ENCODE measurements at regions not wholly inside any gene's neighbourhood (a gene's known extent, or its start where the extent isn't known, plus 50 kb on each side); places are given as distances from the start of the nearest gene placed in this dataset.

DNA sequence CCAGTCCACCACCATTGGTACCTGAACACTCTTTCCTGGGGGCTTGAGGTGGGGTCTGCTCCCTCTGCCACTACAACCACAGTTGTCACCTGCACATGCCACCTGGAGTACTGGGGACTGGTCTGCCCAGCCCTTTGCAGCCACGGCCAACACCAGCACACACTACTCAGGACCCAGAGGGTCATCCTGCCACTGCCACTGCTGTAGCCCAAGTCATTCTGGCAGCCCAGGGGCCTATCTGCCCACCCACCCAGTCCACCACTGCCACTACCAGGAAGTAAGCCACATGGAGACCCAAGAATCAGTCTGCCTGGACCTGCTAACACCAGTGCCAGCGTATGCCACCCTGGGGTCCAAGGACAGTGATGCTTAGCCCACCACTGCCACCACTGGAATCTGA is 302.4 kb upstream of the TRPC7 start:
- no peak overlapping the region for H2AFZ ChIP-seq (ENCODE audit: low read depth)
- DNase-seq, result no peak
- 55% methylated on average over 2 of the region's 2 CpGs for WGBS (ENCODE audit: low lambda C conversion rate)
- ChIA-PET CTCF (no interaction called here), POLR2A (no interaction called here)
- H3K9me2 ChIP-seq, result no peaks in the 10 kb centered on the region
- H3F3A ChIP-seq (replicated peaks; ENCODE audit: insufficient read depth), result no peaks in the 10 kb centered on the region
- no peak overlapping the region for H3K4me3 ChIP-seq (ENCODE audit: low read depth in 2 of 2, low read length in 1 of 2)
- H3K4me1 ChIP-seq (ENCODE audit: control insufficient read depth in 1 of 2, insufficient read depth in 2 of 2, low read depth in 1 of 2, low read length in 1 of 2), result no peaks in the 10 kb centered on the region
- H3K4me2 ChIP-seq, result no peak overlapping the region
- no peaks in the 10 kb centered on the region for H3K36me3 ChIP-seq (replicated peaks in 1 of 2; ENCODE audit: control insufficient read depth in 1 of 2, insufficient read depth in 2 of 2, low read length in 1 of 2)
- no peaks in the 10 kb centered on the region for H3K9me3 ChIP-seq
- no peak overlapping the region for H3K9ac ChIP-seq
- TF ChIP-seq EP300 (IDR thresholded peaks at IDR 0.05; ENCODE audit: borderline replicate concordance in 1 of 2, low read depth in 1 of 2, low read length in 1 of 2), result no peak
- TF ChIP-seq, protein P1, sequence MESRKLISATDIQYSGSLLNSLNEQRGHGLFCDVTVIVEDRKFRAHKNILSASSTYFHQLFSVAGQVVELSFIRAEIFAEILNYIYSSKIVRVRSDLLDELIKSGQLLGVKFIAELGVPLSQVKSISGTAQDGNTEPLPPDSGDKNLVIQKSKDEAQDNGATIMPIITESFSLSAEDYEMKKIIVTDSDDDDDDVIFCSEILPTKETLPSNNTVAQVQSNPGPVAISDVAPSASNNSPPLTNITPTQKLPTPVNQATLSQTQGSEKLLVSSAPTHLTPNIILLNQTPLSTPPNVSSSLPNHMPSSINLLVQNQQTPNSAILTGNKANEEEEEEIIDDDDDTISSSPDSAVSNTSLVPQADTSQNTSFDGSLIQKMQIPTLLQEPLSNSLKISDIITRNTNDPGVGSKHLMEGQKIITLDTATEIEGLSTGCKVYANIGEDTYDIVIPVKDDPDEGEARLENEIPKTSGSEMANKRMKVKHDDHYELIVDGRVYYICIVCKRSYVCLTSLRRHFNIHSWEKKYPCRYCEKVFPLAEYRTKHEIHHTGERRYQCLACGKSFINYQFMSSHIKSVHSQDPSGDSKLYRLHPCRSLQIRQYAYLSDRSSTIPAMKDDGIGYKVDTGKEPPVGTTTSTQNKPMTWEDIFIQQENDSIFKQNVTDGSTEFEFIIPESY (IDR thresholded peaks at IDR 0.05; ENCODE audit: borderline replicate concordance, low read depth), result no peak
- no peak for TF ChIP-seq TEAD4 (IDR thresholded peaks at IDR 0.05; ENCODE audit: borderline replicate concordance, insufficient read depth)
- TF ChIP-seq SIN3A (IDR thresholded peaks at IDR 0.05; ENCODE audit: borderline replicate concordance, low read depth, low read length), result no peak
- TF ChIP-seq, protein P2, sequence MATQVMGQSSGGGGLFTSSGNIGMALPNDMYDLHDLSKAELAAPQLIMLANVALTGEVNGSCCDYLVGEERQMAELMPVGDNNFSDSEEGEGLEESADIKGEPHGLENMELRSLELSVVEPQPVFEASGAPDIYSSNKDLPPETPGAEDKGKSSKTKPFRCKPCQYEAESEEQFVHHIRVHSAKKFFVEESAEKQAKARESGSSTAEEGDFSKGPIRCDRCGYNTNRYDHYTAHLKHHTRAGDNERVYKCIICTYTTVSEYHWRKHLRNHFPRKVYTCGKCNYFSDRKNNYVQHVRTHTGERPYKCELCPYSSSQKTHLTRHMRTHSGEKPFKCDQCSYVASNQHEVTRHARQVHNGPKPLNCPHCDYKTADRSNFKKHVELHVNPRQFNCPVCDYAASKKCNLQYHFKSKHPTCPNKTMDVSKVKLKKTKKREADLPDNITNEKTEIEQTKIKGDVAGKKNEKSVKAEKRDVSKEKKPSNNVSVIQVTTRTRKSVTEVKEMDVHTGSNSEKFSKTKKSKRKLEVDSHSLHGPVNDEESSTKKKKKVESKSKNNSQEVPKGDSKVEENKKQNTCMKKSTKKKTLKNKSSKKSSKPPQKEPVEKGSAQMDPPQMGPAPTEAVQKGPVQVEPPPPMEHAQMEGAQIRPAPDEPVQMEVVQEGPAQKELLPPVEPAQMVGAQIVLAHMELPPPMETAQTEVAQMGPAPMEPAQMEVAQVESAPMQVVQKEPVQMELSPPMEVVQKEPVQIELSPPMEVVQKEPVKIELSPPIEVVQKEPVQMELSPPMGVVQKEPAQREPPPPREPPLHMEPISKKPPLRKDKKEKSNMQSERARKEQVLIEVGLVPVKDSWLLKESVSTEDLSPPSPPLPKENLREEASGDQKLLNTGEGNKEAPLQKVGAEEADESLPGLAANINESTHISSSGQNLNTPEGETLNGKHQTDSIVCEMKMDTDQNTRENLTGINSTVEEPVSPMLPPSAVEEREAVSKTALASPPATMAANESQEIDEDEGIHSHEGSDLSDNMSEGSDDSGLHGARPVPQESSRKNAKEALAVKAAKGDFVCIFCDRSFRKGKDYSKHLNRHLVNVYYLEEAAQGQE (IDR thresholded peaks at IDR 0.05; ENCODE audit: low read depth, low read length), result no peak
- TF ChIP-seq GABPA (IDR thresholded peaks at IDR 0.05; ENCODE audit: low read depth), result no peak
- TF ChIP-seq RAD21 (IDR thresholded peaks at IDR 0.05; ENCODE audit: low read length), result no peak
- no peak for TF ChIP-seq JUND (IDR thresholded peaks at IDR 0.05)
- no peak for TF ChIP-seq ELF1 (IDR thresholded peaks at IDR 0.05)
- TF ChIP-seq RCOR1 (IDR thresholded peaks at IDR 0.05; ENCODE audit: low read length), result no peak
- TF ChIP-seq SMC3 (IDR thresholded peaks at IDR 0.05; ENCODE audit: low read depth, low read length), result no peak
- TF ChIP-seq, protein P3, sequence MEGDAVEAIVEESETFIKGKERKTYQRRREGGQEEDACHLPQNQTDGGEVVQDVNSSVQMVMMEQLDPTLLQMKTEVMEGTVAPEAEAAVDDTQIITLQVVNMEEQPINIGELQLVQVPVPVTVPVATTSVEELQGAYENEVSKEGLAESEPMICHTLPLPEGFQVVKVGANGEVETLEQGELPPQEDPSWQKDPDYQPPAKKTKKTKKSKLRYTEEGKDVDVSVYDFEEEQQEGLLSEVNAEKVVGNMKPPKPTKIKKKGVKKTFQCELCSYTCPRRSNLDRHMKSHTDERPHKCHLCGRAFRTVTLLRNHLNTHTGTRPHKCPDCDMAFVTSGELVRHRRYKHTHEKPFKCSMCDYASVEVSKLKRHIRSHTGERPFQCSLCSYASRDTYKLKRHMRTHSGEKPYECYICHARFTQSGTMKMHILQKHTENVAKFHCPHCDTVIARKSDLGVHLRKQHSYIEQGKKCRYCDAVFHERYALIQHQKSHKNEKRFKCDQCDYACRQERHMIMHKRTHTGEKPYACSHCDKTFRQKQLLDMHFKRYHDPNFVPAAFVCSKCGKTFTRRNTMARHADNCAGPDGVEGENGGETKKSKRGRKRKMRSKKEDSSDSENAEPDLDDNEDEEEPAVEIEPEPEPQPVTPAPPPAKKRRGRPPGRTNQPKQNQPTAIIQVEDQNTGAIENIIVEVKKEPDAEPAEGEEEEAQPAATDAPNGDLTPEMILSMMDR (IDR thresholded peaks at IDR 0.05), result no peak
- H4K20me1 ChIP-seq (ENCODE audit: insufficient read depth), result no peaks in the 10 kb centered on the region
- no peak overlapping the region for H3K27ac ChIP-seq (ENCODE audit: low read depth in 2 of 2, low read length in 1 of 2)
- H3K79me2 ChIP-seq (ENCODE audit: insufficient read depth), result no peaks in the 10 kb centered on the region
- H3K27me3 ChIP-seq (ENCODE audit: insufficient read depth), result no peaks in the 10 kb centered on the region

Measured in SK-N-SH (cell line).